Duodenal mucosa (tissue), 2 donors: ENCODE measurements at regions not wholly inside any gene's neighbourhood (a gene's known extent, or its start where the extent isn't known, plus 50 kb on each side); places are given as distances from the start of the nearest gene placed in this dataset.
"Not testable (repeated sequence)": the region's sequence is repeated elsewhere in the genome, so short reads cannot be mapped to it uniquely, and the experiment has no call there.

Source experiments
- H3K27ac ChIP-seq: one replicate; pipeline ENCODE4 v1.7.0; 2013; ENCODE audit warnings: low read depth, low read length
- H3K27me3 ChIP-seq, 2 donors: one replicate each; pipeline ENCODE4 v1.7.0; 2013; ENCODE audit warnings: low read length in 2 of 2, control low read depth in 1 of 2; ENCODE audit not compliant: insufficient read depth in 2 of 2, control insufficient read depth in 1 of 2
- H3K36me3 ChIP-seq, 2 donors: one replicate each; pipeline ENCODE4 v1.7.0; 2013; ENCODE audit warnings: low read length in 2 of 2, control low read depth in 1 of 2; ENCODE audit not compliant: insufficient read depth in 2 of 2, control insufficient read depth in 1 of 2
- H3K4me1 ChIP-seq, 2 donors: one replicate each; pipeline ENCODE4 v1.7.0; 2013; ENCODE audit warnings: low read length in 2 of 2, control low read depth in 1 of 2; ENCODE audit not compliant: insufficient read depth in 2 of 2, control insufficient read depth in 1 of 2
- H3K4me3 ChIP-seq, 2 donors: one replicate each; pipeline ENCODE4 v1.7.0; 2013; ENCODE audit warnings: low read length in 2 of 2, low read depth in 1 of 2
- H3K9ac ChIP-seq, 2 donors: one replicate each; pipeline ENCODE4 v1.7.0; 2013; ENCODE audit warnings: low read length in 2 of 2, low read depth in 1 of 2
- H3K9me3 ChIP-seq, 2 donors: one replicate each; pipeline ENCODE4 v1.7.0; 2013; ENCODE audit warnings: low read length in 2 of 2, control low read depth in 1 of 2; ENCODE audit not compliant: control insufficient read depth in 1 of 2

- no peak overlapping the region for H3K9ac ChIP-seq
Measured at GRCh38 chr17:52660692-52661091, 502.2 kb upstream of the CA10 start.

GRCh38 chr17:52653014-52653413, 494.5 kb upstream of the CA10 start:
- no peaks in the 10 kb centered on the region for H3K27me3 ChIP-seq
- H3K36me3 ChIP-seq = no peaks in the 10 kb centered on the region
- H3K4me1 ChIP-seq = peaks cover 0 to 6% of the 10 kb centered on the region in 2 donors
- H3K4me3 ChIP-seq = no peak overlapping the region
- no peak overlapping the region for H3K27ac ChIP-seq
- H3K9ac ChIP-seq = no peak overlapping the region
- H3K9me3 ChIP-seq = no peaks in the 10 kb centered on the region

More at GRCh38 chr17:52660692-52661091, 502.2 kb upstream of the CA10 start:
- Histone ChIP-seq H3K4me1 (no peaks in the 10 kb centered on the region), H3K4me3 (no peak overlapping the region), H3K36me3 (no peaks in the 10 kb centered on the region), H3K27me3 (no peaks in the 10 kb centered on the region), H3K9me3 (no peaks in the 10 kb centered on the region), H3K27ac (no peak overlapping the region)

- H3K9me3 ChIP-seq = no peaks in the 10 kb centered on the region
- peaks cover 0 to 6% of the 10 kb centered on the region in 2 donors for H3K4me1 ChIP-seq
- no peak overlapping the region for H3K9ac ChIP-seq
- no peaks in the 10 kb centered on the region for H3K36me3 ChIP-seq
- H3K27me3 ChIP-seq = no peaks in the 10 kb centered on the region
- no peak overlapping the region for H3K4me3 ChIP-seq
- no peak overlapping the region for H3K27ac ChIP-seq
Measured at GRCh38 chr17:52648995-52649394, 490.5 kb upstream of the CA10 start.

- Histone ChIP-seq H3K4me1 (peaks cover 0 to 6% of the 10 kb centered on the region in 2 donors), H3K36me3 (no peaks in the 10 kb centered on the region), H3K27ac (no peak overlapping the region), H3K9ac (no peak overlapping the region), H3K9me3 (no peaks in the 10 kb centered on the region), H3K4me3 (no peak overlapping the region), H3K27me3 (no peaks in the 10 kb centered on the region)
Measured at GRCh38 chr17:52647411-52647810, 488.9 kb upstream of the CA10 start.

- Histone ChIP-seq H3K27me3 (no peaks in the 10 kb centered on the region), H3K9ac (no peak overlapping the region), H3K4me1 (no peaks in the 10 kb centered on the region)
Measured at GRCh38 chr17:52636443-52636842, 477.9 kb upstream of the CA10 start.

GRCh38 chr17:52606590-52606989, 448.1 kb upstream of the CA10 start:
- H3K4me3 ChIP-seq = no peak overlapping the region
- H3K27ac ChIP-seq = no peak overlapping the region
- no peak overlapping the region for H3K9ac ChIP-seq
- no peaks in the 10 kb centered on the region for H3K36me3 ChIP-seq
- peaks cover 0 to 5% of the 10 kb centered on the region in 2 donors for H3K4me1 ChIP-seq
- H3K27me3 ChIP-seq = no peaks in the 10 kb centered on the region
- no peaks in the 10 kb centered on the region for H3K9me3 ChIP-seq

More at GRCh38 chr17:52636443-52636842, 477.9 kb upstream of the CA10 start:
- Histone ChIP-seq H3K27ac (no peak overlapping the region), H3K9me3 (no peaks in the 10 kb centered on the region), H3K4me3 (no peak overlapping the region), H3K36me3 (no peaks in the 10 kb centered on the region)

- H3K27ac ChIP-seq = no peak overlapping the region
- H3K4me1 ChIP-seq = peaks cover 0 to 2% of the 10 kb centered on the region in 2 donors
- H3K27me3 ChIP-seq = no peaks in the 10 kb centered on the region
- H3K9me3 ChIP-seq = no peaks in the 10 kb centered on the region
- no peaks in the 10 kb centered on the region for H3K36me3 ChIP-seq
- no peak overlapping the region for H3K4me3 ChIP-seq
- no peak overlapping the region for H3K9ac ChIP-seq
Measured at GRCh38 chr17:52606098-52606497, 447.6 kb upstream of the CA10 start.

- no peaks in the 10 kb centered on the region for H3K27me3 ChIP-seq
- H3K4me3 ChIP-seq = no peak overlapping the region
- no peak overlapping the region for H3K9ac ChIP-seq
- no peak overlapping the region for H3K27ac ChIP-seq
- H3K9me3 ChIP-seq = no peaks in the 10 kb centered on the region
- no peaks in the 10 kb centered on the region for H3K4me1 ChIP-seq
- no peaks in the 10 kb centered on the region for H3K36me3 ChIP-seq
Measured at GRCh38 chr17:52604105-52604504, 445.6 kb upstream of the CA10 start.

GRCh38 chr17:52597452-52598215, 439.1 kb upstream of the CA10 start:
- H3K9ac ChIP-seq, H3K4me1 ChIP-seq, H3K36me3 ChIP-seq, H3K27ac ChIP-seq, H3K9me3 ChIP-seq, H3K4me3 ChIP-seq, H3K27me3 ChIP-seq: not testable (repeated sequence)

- H3K4me1 ChIP-seq = peaks cover 0 to 5% of the 10 kb centered on the region in 2 donors
- no peak overlapping the region for H3K27ac ChIP-seq
- H3K36me3 ChIP-seq = no peaks in the 10 kb centered on the region
- H3K9ac ChIP-seq = no peak overlapping the region
- H3K27me3 ChIP-seq = no peaks in the 10 kb centered on the region
- no peak overlapping the region for H3K4me3 ChIP-seq
- H3K9me3 ChIP-seq = no peaks in the 10 kb centered on the region
Measured at GRCh38 chr17:52594516-52594915, 436.0 kb upstream of the CA10 start.
